H1 (cell line): ENCODE measurements at regions not wholly inside any gene's neighbourhood (a gene's known extent, or its start where the extent isn't known, plus 50 kb on each side); places are given as distances from the start of the nearest gene placed in this dataset.

Experiments
- CTCF ChIA-PET: fragments of 300-600 bp; sonication (Branson Sonifier 250); formaldehyde crosslinking; loops from one replicate; lab custom pipeline; 2021; ENCODE audit not compliant: partially characterized antibody; lab: Charles Lee
- POLR2A ChIA-PET: fragments of 300-600 bp; sonication (Branson Sonifier 250); formaldehyde crosslinking; loops from one replicate; lab custom pipeline; 2021; ENCODE audit warnings: inconsistent platforms; ENCODE audit not compliant: partially characterized antibody; lab: Charles Lee
- DNase-seq, 2 experiments: peaks; one replicate each; pipeline versions ENCODE4 v3.0.0 to v3.0.0-alpha.2; 2010 to 2022; ENCODE audit warnings: low spot score in 2 of 2, low read depth in 1 of 2, mixed read lengths in 1 of 2
- FAIRE-seq: peaks from 2 replicates; lab custom pipeline; 2011; peaks lifted over from hg19 to GRCh38; lab: Jason Lieb, UNC
- H2AFZ ChIP-seq: 2 replicates; pipeline ENCODE4 v1.8.1; 2012; ENCODE audit warnings: low read length, inconsistent platforms
- H2AK5ac ChIP-seq: 2 replicates; pipeline ENCODE4 v1.6.1; 2013; ENCODE audit warnings: low read depth, low read length
- H2BK120ac ChIP-seq: replicated peaks from 2 replicates; pipeline ENCODE3; 2013; ENCODE audit warnings: low read depth, low read length, inconsistent platforms
- H2BK12ac ChIP-seq: 2 replicates; pipeline ENCODE4 v1.6.1; 2013; ENCODE audit warnings: low read depth, low read length
- H2BK15ac ChIP-seq: 2 replicates; pipeline ENCODE4 v1.6.1; 2013; ENCODE audit warnings: low read length
- H2BK20ac ChIP-seq: 2 replicates; pipeline ENCODE4 v1.6.1; 2013; ENCODE audit warnings: low read length
- H2BK5ac ChIP-seq: 2 replicates; pipeline ENCODE4 v1.6.1; 2013; ENCODE audit warnings: low read depth, low read length
- H3K14ac ChIP-seq: 2 replicates; pipeline ENCODE4 v1.6.1; 2013; ENCODE audit warnings: inconsistent platforms; ENCODE audit not compliant: insufficient read length
- H3K18ac ChIP-seq: 2 replicates; pipeline ENCODE4 v1.6.1; 2013; ENCODE audit warnings: low read length; ENCODE audit errors: extremely low read depth
- H3K23ac ChIP-seq: 2 replicates; pipeline ENCODE4 v1.6.1; 2013; ENCODE audit warnings: inconsistent platforms; ENCODE audit not compliant: insufficient read length
- H3K23me2 ChIP-seq: 2 replicates; pipeline ENCODE4 v1.6.1; 2013; ENCODE audit warnings: low read depth, low read length
- H3K27ac ChIP-seq: 2 replicates; pipeline ENCODE4 v1.6.1; 2011; ENCODE audit warnings: low read depth, low read length, inconsistent platforms
- H3K27me3 ChIP-seq, 4 experiments: replicated peaks in 1 of 4; 1 replicate in 1 of 4; 2 replicates in 3 of 4; pipeline versions ENCODE4 v1.6.1 to v1.8.1; 2011 to 2013; ENCODE audit warnings: low read length in 3 of 4, mild to moderate bottlenecking in 3 of 4, inconsistent platforms in 2 of 4, mixed read lengths in 2 of 4, moderate library complexity in 1 of 4; ENCODE audit not compliant: control insufficient read depth in 3 of 4, insufficient read depth in 3 of 4; ENCODE audit errors: extremely low read depth in 1 of 4
- H3K36me3 ChIP-seq, 4 experiments: 2 replicates each; pipeline versions ENCODE4 v1.6.1 to v1.8.1; 2011 to 2013; ENCODE audit warnings: mild to moderate bottlenecking in 4 of 4, low read length in 3 of 4, moderate library complexity in 2 of 4, control low read depth in 1 of 4, inconsistent platforms in 1 of 4; ENCODE audit not compliant: insufficient read depth in 4 of 4, control insufficient read depth in 2 of 4
- H3K4ac ChIP-seq: replicated peaks from 2 replicates; pipeline ENCODE3; 2013; ENCODE audit warnings: low read length, low read depth, mixed read lengths, inconsistent platforms; ENCODE audit not compliant: insufficient read length
- H3K4me1 ChIP-seq, 4 experiments: replicated peaks in 1 of 4; 1 replicate in 1 of 4; 2 replicates in 3 of 4; pipeline versions ENCODE4 v1.6.1 to v1.8.1; 2011 to 2013; ENCODE audit warnings: low read length in 3 of 4, inconsistent platforms in 2 of 4, mixed read lengths in 1 of 4; ENCODE audit not compliant: insufficient read depth in 4 of 4, control insufficient read depth in 3 of 4
- H3K4me2 ChIP-seq, 2 experiments: 2 replicates each; pipeline versions ENCODE4 v1.6.1 to v1.8.1; 2011 to 2013; ENCODE audit warnings: low read depth in 2 of 2, low read length in 2 of 2, control low read depth in 1 of 2, inconsistent platforms in 1 of 2, mild to moderate bottlenecking in 1 of 2; ENCODE audit not compliant: insufficient read depth in 1 of 2
- H3K4me3 ChIP-seq, 4 experiments: fragments of 200-600, 300-600 bp in 1 of 4; sonication (generic), shearing (Covaris generic), sonication (Bioruptor Twin) in 1 of 4; 2 replicates each; pipeline versions ENCODE4 v1.5.1 to v1.8.1; 2011 to 2016; ENCODE audit warnings: low read length in 4 of 4, low read depth in 3 of 4, control low read depth in 2 of 4, inconsistent platforms in 2 of 4, mild to moderate bottlenecking in 2 of 4, mixed read lengths in 1 of 4, moderate library complexity in 1 of 4; ENCODE audit not compliant: insufficient read depth in 2 of 4; ENCODE audit errors: extremely low read depth in 1 of 4
- H3K56ac ChIP-seq: replicated peaks from 2 replicates; pipeline ENCODE3; 2013; ENCODE audit warnings: low read depth, mild to moderate bottlenecking, mixed read lengths, low read length, inconsistent platforms; ENCODE audit not compliant: insufficient read length
- H3K79me1 ChIP-seq: 2 replicates; pipeline ENCODE4 v1.6.1; 2013; ENCODE audit warnings: low read depth, low read length, control low read depth
- H3K79me2 ChIP-seq, 2 experiments: 2 replicates each; pipeline versions ENCODE4 v1.6.1 to v1.8.1; 2012 to 2013; ENCODE audit warnings: low read length in 2 of 2, mild to moderate bottlenecking in 2 of 2, inconsistent platforms in 1 of 2; ENCODE audit not compliant: insufficient read depth in 2 of 2, control insufficient read depth in 1 of 2
- H3K9ac ChIP-seq, 4 experiments: replicated peaks in 1 of 4; 1 replicate in 1 of 4; 2 replicates in 3 of 4; pipeline versions ENCODE4 v1.6.1 to v1.8.1; 2011 to 2013; ENCODE audit warnings: low read depth in 3 of 4, low read length in 3 of 4, control low read depth in 2 of 4, mild to moderate bottlenecking in 2 of 4, moderate library complexity in 2 of 4, inconsistent platforms in 1 of 4; ENCODE audit errors: extremely low read depth in 1 of 4
- H3K9me3 ChIP-seq, 2 experiments: 2 replicates each; pipeline versions ENCODE4 v1.6.1 to v1.8.1; 2012 to 2013; ENCODE audit warnings: mild to moderate bottlenecking in 2 of 2, moderate library complexity in 2 of 2, control low read depth in 1 of 2, inconsistent platforms in 1 of 2, low read depth in 1 of 2, low read length in 1 of 2, mixed read lengths in 1 of 2; ENCODE audit not compliant: insufficient read depth in 2 of 2
- H4K20me1 ChIP-seq, 2 experiments: replicated peaks in 1 of 2; 2 replicates each; pipeline versions ENCODE3 to v1.8.1; 2011 to 2013; ENCODE audit warnings: inconsistent platforms in 2 of 2, low read length in 2 of 2, mild to moderate bottlenecking in 1 of 2; ENCODE audit not compliant: insufficient read depth in 2 of 2, control insufficient read depth in 1 of 2
- H4K5ac ChIP-seq: 2 replicates; pipeline ENCODE4 v1.6.1; 2013; ENCODE audit warnings: low read length, low read depth, mixed read lengths, inconsistent platforms; ENCODE audit not compliant: insufficient read length
- H4K8ac ChIP-seq: 2 replicates; pipeline ENCODE4 v1.8.0; 2013; ENCODE audit warnings: mild to moderate bottlenecking, moderate library complexity, low read length, inconsistent platforms; ENCODE audit not compliant: insufficient read depth; ENCODE audit errors: extremely low read depth
- H4K91ac ChIP-seq: replicated peaks from 2 replicates; pipeline ENCODE3; 2013; ENCODE audit warnings: low read length, mixed read lengths, inconsistent platforms; ENCODE audit not compliant: insufficient read length
- BACH1 ChIP-seq: IDR thresholded peaks from 2 replicates; pipeline ENCODE4 v1.6.1; 2012; ENCODE audit warnings: low read length, improper control_type of control experiment
- BRCA1 ChIP-seq: IDR thresholded peaks from 2 replicates; pipeline ENCODE4 v1.6.1; 2012; ENCODE audit warnings: low read depth, low read length, improper control_type of control experiment
- EGR1 ChIP-seq: IDR thresholded peaks from 2 replicates; pipeline ENCODE4 v1.6.1; 2011; ENCODE audit warnings: low read depth, low read length, borderline replicate concordance
- EZH2 ChIP-seq: fragments of 200-600 bp; sonication (generic); IDR thresholded peaks from 2 replicates; pipeline ENCODE4 v1.7.1; 2012; ENCODE audit warnings: low read depth, mild to moderate bottlenecking, moderate library complexity, low read length, inconsistent platforms; ENCODE audit not compliant: severe bottlenecking
- KDM1A ChIP-seq: fragments of 200-600, 300-600 bp; sonication (generic); IDR thresholded peaks from 2 replicates; pipeline ENCODE4 v1.7.1; 2016; ENCODE audit warnings: mild to moderate bottlenecking, low read length, borderline replicate concordance
- KDM4A ChIP-seq: IDR thresholded peaks from one replicate; pipeline ENCODE4 v1.7.1; 2012; ENCODE audit warnings: low read depth, mild to moderate bottlenecking, moderate library complexity, low read length, inconsistent platforms; ENCODE audit not compliant: severe bottlenecking
- POU5F1 ChIP-seq: IDR thresholded peaks from 2 replicates; pipeline ENCODE4 v1.6.1; 2011; ENCODE audit warnings: low read depth, mild to moderate bottlenecking, low read length, moderate library complexity
- RBBP5 ChIP-seq: IDR thresholded peaks from 2 replicates; pipeline ENCODE4 v1.7.1; 2012; ENCODE audit warnings: low read depth, mild to moderate bottlenecking, inconsistent platforms, low read length, moderate library complexity, borderline replicate concordance
- SIX5 ChIP-seq: IDR thresholded peaks from 2 replicates; pipeline ENCODE4 v1.6.1; 2011; ENCODE audit warnings: mild to moderate bottlenecking, low read depth, low read length
- TBP ChIP-seq: IDR thresholded peaks from 2 replicates; pipeline ENCODE4 v1.6.1; 2011; ENCODE audit warnings: low read depth, low read length, improper control_type of control experiment

- Histone ChIP-seq H3K18ac (no peak overlapping the region), H3K56ac (no peak overlapping the region), H3K4me1 (no peaks in the 10 kb centered on the region), H3K4ac (no peak overlapping the region), H4K8ac (no peak overlapping the region), H3K79me2 (no peaks in the 10 kb centered on the region), H2BK15ac (no peak overlapping the region), H3K14ac (no peak overlapping the region), H2BK120ac (no peak overlapping the region), H3K27me3 (no peaks in the 10 kb centered on the region), H3K9me3 (no peaks in the 10 kb centered on the region), H2BK12ac (no peak overlapping the region), H3K27ac (no peak overlapping the region), H3K4me3 (no peak overlapping the region), H2AK5ac (no peak overlapping the region), H3K79me1 (no peaks in the 10 kb centered on the region), H2BK5ac (no peak overlapping the region), H4K91ac (no peak overlapping the region), H3K9ac (no peak overlapping the region), H2AFZ (no peak overlapping the region), H3K23ac (no peak overlapping the region), H4K20me1 (no peaks in the 10 kb centered on the region), H3K4me2 (no peak overlapping the region), H3K36me3 (no peaks in the 10 kb centered on the region), H3K23me2 (no peaks in the 10 kb centered on the region; the same call in 1 of the 2 replicates), H2BK20ac (no peak overlapping the region), H4K5ac (no peak overlapping the region)
- TF ChIP-seq BRCA1 (no peak), RBBP5 (no peak), POU5F1 (no peak), KDM1A (no peak), SIX5 (no peak), TBP (no peak), BACH1 (no peak), EZH2 (no peak), KDM4A (no peak), EGR1 (no peak)
- POLR2A ChIA-PET = interaction anchor here (1.2 kb wide), 1 partner anchor 12 kb away, joined by 3 read pairs; no protein-coding TSS in a partner anchor
- DNase-seq (no peak), FAIRE-seq (no peak)
- CTCF ChIA-PET = interaction anchor here (1.0 kb wide), 1 partner anchor 10 kb away, joined by 3 read pairs; no protein-coding TSS in a partner anchor
Observed at GRCh38 chr13:37181620-37182019, 76.2 kb upstream of the CSNK1A1L start.
